ENCODE measurements at regions not wholly inside any gene's neighbourhood (a gene's known extent, or its start where the extent isn't known, plus 50 kb on each side); places are given as distances from the start of the nearest gene placed in this dataset.
"Not testable (repeated sequence)": the region's sequence is repeated elsewhere in the genome, so short reads cannot be mapped to it uniquely, and the experiment has no call there.

GRCh38 chr18:9009703-9010488, 92.6 kb upstream of the NDUFV2 start:
- DNase-seq (ENCODE audit: low spot score) (no peak), FAIRE-seq (no peak)

GRCh38 chr18:9011431-9011830, 91.1 kb upstream of the NDUFV2 start:
- DNase-seq (ENCODE audit: low spot score) (no peak), FAIRE-seq (no peak)

GRCh38 chr18:9013926-9014373, 88.5 kb upstream of the NDUFV2 start:
- no peak for DNase-seq (ENCODE audit: low spot score)
- no peak for FAIRE-seq

GRCh38 chr18:9015689-9016088, 86.8 kb upstream of the NDUFV2 start:
- FAIRE-seq: no peak
- DNase-seq (ENCODE audit: low spot score): no peak

- no peak for DNase-seq (ENCODE audit: low spot score)
- peak; percentile 5 for FAIRE-seq
These were observed 85.8 kb upstream of the NDUFV2 start for GRCh38 chr18:9016633-9017166.

GRCh38 chr18:9017167-9017904, 85.2 kb upstream of the NDUFV2 start:
- FAIRE-seq (peak; percentile 86), DNase-seq (ENCODE audit: low spot score) (peak; percentile 97)

GRCh38 chr18:9017905-9018227, 84.6 kb upstream of the NDUFV2 start:
- FAIRE-seq: no peak
- no peak for DNase-seq (ENCODE audit: low spot score)

- DNase-seq (ENCODE audit: low spot score): no peak
- no peak for FAIRE-seq
These were observed 83.4 kb upstream of the NDUFV2 start for GRCh38 chr18:9019135-9019534.

- DNase-seq (ENCODE audit: low spot score): no peak
- FAIRE-seq: peak; percentile 65
These were observed 82.3 kb upstream of the NDUFV2 start for GRCh38 chr18:9020221-9020620.

- FAIRE-seq: no peak
- no peak for DNase-seq (ENCODE audit: low spot score)
These were observed 81.0 kb upstream of the NDUFV2 start for GRCh38 chr18:9021458-9021857.

- DNase-seq (ENCODE audit: low spot score): no peak
- no peak for FAIRE-seq
These were observed 79.9 kb upstream of the NDUFV2 start for GRCh38 chr18:9022397-9023155.

- FAIRE-seq; DNase-seq (ENCODE audit: low spot score): not testable (repeated sequence)
These were observed 78.4 kb upstream of the NDUFV2 start for GRCh38 chr18:9024031-9024646.

GRCh38 chr18:9025091-9025838, 77.2 kb upstream of the NDUFV2 start:
- FAIRE-seq: peak; percentile 74
- DNase-seq (ENCODE audit: low spot score): peak; percentile 87

GRCh38 chr18:9029131-9029530, 73.4 kb upstream of the NDUFV2 start:
- peak; percentile 42 for DNase-seq (ENCODE audit: low spot score)
- peak; percentile 82 for FAIRE-seq

GRCh38 chr18:9032519-9032918, 70.0 kb upstream of the NDUFV2 start:
- FAIRE-seq (no peak), DNase-seq (ENCODE audit: low spot score) (no peak)

GRCh38 chr18:9038277-9038871, 64.1 kb upstream of the NDUFV2 start:
- no peak for FAIRE-seq
- no peak for DNase-seq (ENCODE audit: low spot score)

- no peak for DNase-seq (ENCODE audit: low spot score)
- FAIRE-seq: no peak
These were observed 62.9 kb upstream of the NDUFV2 start for GRCh38 chr18:9039441-9040071.

GRCh38 chr18:9042766-9043481, 59.6 kb upstream of the NDUFV2 start:
- DNase-seq (ENCODE audit: low spot score) (no peak), FAIRE-seq (no peak)

GRCh38 chr18:9043581-9043980, 58.9 kb upstream of the NDUFV2 start:
- FAIRE-seq (no peak), DNase-seq (ENCODE audit: low spot score) (no peak)

All from urothelium cell line (cell line).